Effector memory CD8-positive, alpha-beta T cell (primary cell): ENCODE measurements at regions not wholly inside any gene's neighbourhood (a gene's known extent, or its start where the extent isn't known, plus 50 kb on each side); places are given as distances from the start of the nearest gene placed in this dataset.

Experiments used
- ATAC-seq: fragments of 150-1000 bp; cut with Tn5 transposase; replicated peaks from 2 replicates; pipeline ENCODE4 v1.10.0; 2021; ENCODE audit warnings: mild to moderate bottlenecking, moderate library complexity
- DNase-seq, 3 experiments: peaks; one replicate each; pipeline ENCODE4 v3.0.0; 2021
- H3K27ac Mint-ChIP-seq, 2 donors: one replicate each; pipeline ENCODE4 v1.8.0; 2022; ENCODE audit warnings: mild to moderate bottlenecking in 2 of 2, mixed read lengths in 2 of 2, moderate library complexity in 2 of 2
- H3K27me3 Mint-ChIP-seq, 2 donors: one replicate each; pipeline ENCODE4 v1.8.0; 2022; ENCODE audit warnings: mixed read lengths in 2 of 2
- H3K36me3 Mint-ChIP-seq: one replicate; pipeline ENCODE4 v1.8.0; 2022; ENCODE audit warnings: mild to moderate bottlenecking, moderate library complexity, mixed read lengths; ENCODE audit not compliant: insufficient read depth
- H3K4me1 Mint-ChIP-seq, 2 donors: one replicate each; pipeline ENCODE4 v1.8.0; 2022; ENCODE audit warnings: low read depth in 2 of 2, mixed read lengths in 2 of 2
- H3K4me3 Mint-ChIP-seq, 2 donors: one replicate each; pipeline ENCODE4 v1.8.0; 2022; ENCODE audit warnings: mild to moderate bottlenecking in 2 of 2, mixed read lengths in 2 of 2, moderate library complexity in 2 of 2
- H3K9me3 Mint-ChIP-seq, 2 donors: one replicate each; pipeline ENCODE4 v1.8.0; 2022; ENCODE audit warnings: mixed read lengths in 2 of 2

- no peak overlapping the region for H3K4me3 Mint-ChIP-seq
- H3K27me3 Mint-ChIP-seq = peaks cover 38 to 84% of the 10 kb centered on the region in 2 donors
- no peaks in the 10 kb centered on the region for H3K9me3 Mint-ChIP-seq
- DNase-seq (no peak), ATAC-seq (no peak)
- H3K36me3 Mint-ChIP-seq = no peaks in the 10 kb centered on the region
- H3K4me1 Mint-ChIP-seq = no peaks in the 10 kb centered on the region
- no peak overlapping the region for H3K27ac Mint-ChIP-seq
These were observed 256.7 kb upstream of the TLE3 start for GRCh38 chr15:70354346-70354905.

- Mint-ChIP-seq H3K36me3 (no peaks in the 10 kb centered on the region), H3K4me3 (no peak overlapping the region), H3K27ac (no peak overlapping the region), H3K4me1 (peaks cover 0 to 2% of the 10 kb centered on the region in 2 donors), H3K9me3 (no peaks in the 10 kb centered on the region), H3K27me3 (peaks cover 35 to 84% of the 10 kb centered on the region in 2 donors)
- DNase-seq = no peak
- ATAC-seq = no peak
These were observed 256.1 kb upstream of the TLE3 start for GRCh38 chr15:70353606-70354345.

- no peak overlapping the region for H3K4me3 Mint-ChIP-seq
- H3K27ac Mint-ChIP-seq = no peak overlapping the region
These were observed 254.4 kb upstream of the TLE3 start for GRCh38 chr15:70351941-70352774.

GRCh38 chr15:70351391-70351790, 253.7 kb upstream of the TLE3 start:
- H3K4me1 Mint-ChIP-seq = peaks cover 0 to 3% of the 10 kb centered on the region in 2 donors
- no peak overlapping the region for H3K27ac Mint-ChIP-seq
- H3K27me3 Mint-ChIP-seq = peaks cover 24 to 71% of the 10 kb centered on the region in 2 donors
- H3K36me3 Mint-ChIP-seq = no peaks in the 10 kb centered on the region
- no peaks in the 10 kb centered on the region for H3K9me3 Mint-ChIP-seq
- H3K4me3 Mint-ChIP-seq = no peak overlapping the region
- no peak for DNase-seq
- no peak for ATAC-seq

More at GRCh38 chr15:70351941-70352774, 254.4 kb upstream of the TLE3 start:
- Mint-ChIP-seq H3K9me3 (no peaks in the 10 kb centered on the region), H3K4me1 (peaks cover 0 to 3% of the 10 kb centered on the region in 2 donors), H3K36me3 (no peaks in the 10 kb centered on the region), H3K27me3 (peaks cover 31 to 79% of the 10 kb centered on the region in 2 donors)
- ATAC-seq = no peak
- DNase-seq = no peak

- Mint-ChIP-seq H3K4me1 (peaks cover 0 to 3% of the 10 kb centered on the region in 2 donors), H3K27me3 (peaks cover 17 to 54% of the 10 kb centered on the region in 2 donors), H3K27ac (no peak overlapping the region), H3K4me3 (no peak overlapping the region), H3K9me3 (no peaks in the 10 kb centered on the region), H3K36me3 (no peaks in the 10 kb centered on the region)
- DNase-seq (no peak), ATAC-seq (no peak)
These were observed 251.0 kb upstream of the TLE3 start for GRCh38 chr15:70348581-70349344.

- no peaks in the 10 kb centered on the region for H3K36me3 Mint-ChIP-seq
These were observed 250.5 kb upstream of the TLE3 start for GRCh38 chr15:70348226-70348543.

GRCh38 chr15:70347321-70348225, 249.9 kb upstream of the TLE3 start:
- no peak overlapping the region for H3K27ac Mint-ChIP-seq
- H3K9me3 Mint-ChIP-seq = no peaks in the 10 kb centered on the region
- H3K4me1 Mint-ChIP-seq = peaks cover 0 to 3% of the 10 kb centered on the region in 2 donors

More at GRCh38 chr15:70348226-70348543, 250.5 kb upstream of the TLE3 start:
- Mint-ChIP-seq H3K27ac (no peak overlapping the region), H3K27me3 (peaks cover 17 to 50% of the 10 kb centered on the region in 2 donors), H3K4me1 (peaks cover 0 to 3% of the 10 kb centered on the region in 2 donors), H3K4me3 (no peak overlapping the region), H3K9me3 (no peaks in the 10 kb centered on the region)
- ATAC-seq = no peak
- DNase-seq = no peak

GRCh38 chr15:70345251-70346019, 247.7 kb upstream of the TLE3 start:
- Mint-ChIP-seq H3K4me1 (peaks cover 0 to 3% of the 10 kb centered on the region in 2 donors), H3K36me3 (no peaks in the 10 kb centered on the region), H3K27me3 (peaks cover 12 to 23% of the 10 kb centered on the region in 2 donors), H3K27ac (no peak overlapping the region), H3K9me3 (no peaks in the 10 kb centered on the region), H3K4me3 (no peak overlapping the region)
- DNase-seq (no peak), ATAC-seq (no peak)

More at GRCh38 chr15:70347321-70348225, 249.9 kb upstream of the TLE3 start:
- no peak for ATAC-seq
- H3K27me3 Mint-ChIP-seq = peaks cover 17 to 43% of the 10 kb centered on the region in 2 donors
- H3K4me3 Mint-ChIP-seq = no peak overlapping the region
- DNase-seq = no peak
- no peaks in the 10 kb centered on the region for H3K36me3 Mint-ChIP-seq

- ATAC-seq (no peak), DNase-seq (no peak)
- peaks cover 0 to 3% of the 10 kb centered on the region in 2 donors for H3K4me1 Mint-ChIP-seq
- H3K27ac Mint-ChIP-seq = no peak overlapping the region
- no peaks in the 10 kb centered on the region for H3K36me3 Mint-ChIP-seq
- H3K9me3 Mint-ChIP-seq = no peaks in the 10 kb centered on the region
- H3K4me3 Mint-ChIP-seq = no peak overlapping the region
- peaks cover 7 to 15% of the 10 kb centered on the region in 2 donors for H3K27me3 Mint-ChIP-seq
These were observed 246.9 kb upstream of the TLE3 start for GRCh38 chr15:70344666-70345065.

GRCh38 chr15:70343961-70344621, 246.4 kb upstream of the TLE3 start:
- Mint-ChIP-seq H3K36me3 (no peaks in the 10 kb centered on the region), H3K27me3 (peaks cover 7 to 9% of the 10 kb centered on the region in 2 donors), H3K9me3 (no peaks in the 10 kb centered on the region), H3K4me3 (no peak overlapping the region), H3K4me1 (peaks cover 0 to 3% of the 10 kb centered on the region in 2 donors), H3K27ac (no peak overlapping the region)
- ATAC-seq (no peak), DNase-seq (no peak)
